Lower leg skin (tissue), 3 donors: ENCODE measurements at regions not wholly inside any gene's neighbourhood (a gene's known extent, or its start where the extent isn't known, plus 50 kb on each side); places are given as distances from the start of the nearest gene placed in this dataset.

ENCODE experiments used
- POLR2A ChIP-seq, 2 donors: fragments of 450-650 bp; IDR thresholded peaks; one replicate each; pipeline ENCODE4 v1.6.1; 2016 to 2017; ENCODE audit warnings: antibody characterized with exemption in 2 of 2, mild to moderate bottlenecking in 1 of 2, moderate library complexity in 1 of 2
- TF ChIP-seq, protein P1 (sequence below), 3 donors: fragments of 450-650 bp; IDR thresholded peaks; one replicate each; pipeline ENCODE4 v1.5.1; 2016; ENCODE audit warnings: antibody characterized with exemption in 3 of 3, mild to moderate bottlenecking in 3 of 3, moderate library complexity in 2 of 3

DNA sequence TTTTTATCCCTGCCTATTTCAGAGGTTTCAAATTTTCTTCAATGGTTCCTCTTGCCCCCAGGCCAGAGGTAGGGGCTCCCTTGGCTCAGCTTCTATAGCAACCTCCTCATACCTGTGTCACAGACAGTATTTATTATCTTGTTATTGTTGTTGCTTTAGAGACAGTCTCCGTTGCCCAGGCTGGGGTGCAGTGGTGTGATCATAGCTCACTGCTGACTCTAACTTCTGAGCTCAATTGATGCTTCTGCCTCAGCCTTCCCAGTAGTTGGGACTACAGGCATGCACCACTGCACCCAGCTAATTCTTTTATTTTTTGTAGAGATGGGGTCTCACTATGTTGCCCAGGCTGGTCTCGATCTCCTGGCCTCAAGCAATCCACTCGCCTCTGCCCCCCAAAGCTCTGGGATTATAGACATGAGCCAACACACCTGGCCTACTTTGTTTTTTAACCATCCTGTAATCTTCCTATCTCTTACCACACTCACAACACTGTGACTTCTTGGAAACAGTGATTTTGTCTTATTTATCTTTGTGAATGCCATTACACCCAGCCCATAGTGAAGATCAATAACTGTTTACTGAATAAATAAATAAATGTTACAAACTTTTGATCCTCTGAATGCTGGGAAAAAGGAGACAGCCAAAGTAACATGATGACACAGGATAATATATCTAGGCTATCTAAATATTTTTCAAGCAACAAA lies 95.9 kb downstream of the PHLDA1 start:
- TF ChIP-seq, protein P1, sequence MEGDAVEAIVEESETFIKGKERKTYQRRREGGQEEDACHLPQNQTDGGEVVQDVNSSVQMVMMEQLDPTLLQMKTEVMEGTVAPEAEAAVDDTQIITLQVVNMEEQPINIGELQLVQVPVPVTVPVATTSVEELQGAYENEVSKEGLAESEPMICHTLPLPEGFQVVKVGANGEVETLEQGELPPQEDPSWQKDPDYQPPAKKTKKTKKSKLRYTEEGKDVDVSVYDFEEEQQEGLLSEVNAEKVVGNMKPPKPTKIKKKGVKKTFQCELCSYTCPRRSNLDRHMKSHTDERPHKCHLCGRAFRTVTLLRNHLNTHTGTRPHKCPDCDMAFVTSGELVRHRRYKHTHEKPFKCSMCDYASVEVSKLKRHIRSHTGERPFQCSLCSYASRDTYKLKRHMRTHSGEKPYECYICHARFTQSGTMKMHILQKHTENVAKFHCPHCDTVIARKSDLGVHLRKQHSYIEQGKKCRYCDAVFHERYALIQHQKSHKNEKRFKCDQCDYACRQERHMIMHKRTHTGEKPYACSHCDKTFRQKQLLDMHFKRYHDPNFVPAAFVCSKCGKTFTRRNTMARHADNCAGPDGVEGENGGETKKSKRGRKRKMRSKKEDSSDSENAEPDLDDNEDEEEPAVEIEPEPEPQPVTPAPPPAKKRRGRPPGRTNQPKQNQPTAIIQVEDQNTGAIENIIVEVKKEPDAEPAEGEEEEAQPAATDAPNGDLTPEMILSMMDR (IDR thresholded peaks at IDR 0.05): no peak
- TF ChIP-seq POLR2A (IDR thresholded peaks at IDR 0.05): no peak
